ENCODE measurements at regions not wholly inside any gene's neighbourhood (a gene's known extent, or its start where the extent isn't known, plus 50 kb on each side); places are given as distances from the start of the nearest gene placed in this dataset.

- DNase-seq (ENCODE audit: low read depth, low spot score), result peak; percentile 24
These were observed 256.7 kb downstream of the DCDC2C start for GRCh38 chr2:3960106-3960505.

DNA sequence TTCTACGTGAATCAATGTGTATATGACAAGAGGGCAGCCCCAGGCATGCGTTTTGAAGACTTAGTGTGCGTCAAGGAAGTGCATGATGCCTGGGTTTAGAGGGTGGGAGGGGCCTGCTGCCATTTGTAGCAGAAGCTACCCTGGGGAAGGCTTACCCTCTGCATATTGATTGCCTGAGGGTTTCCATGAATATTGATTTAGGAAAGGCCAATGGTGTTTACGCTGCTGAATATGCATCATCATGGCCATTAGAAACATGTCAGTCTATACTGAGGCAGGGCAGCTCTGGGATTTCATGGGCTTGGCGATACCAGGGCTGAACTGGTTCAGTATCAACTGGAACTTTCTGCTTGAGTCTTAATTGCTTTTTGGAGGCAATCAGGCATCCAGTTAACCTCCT is 259.3 kb downstream of the DCDC2C start:
- no peak for DNase-seq (ENCODE audit: low read depth, low spot score)

DNA sequence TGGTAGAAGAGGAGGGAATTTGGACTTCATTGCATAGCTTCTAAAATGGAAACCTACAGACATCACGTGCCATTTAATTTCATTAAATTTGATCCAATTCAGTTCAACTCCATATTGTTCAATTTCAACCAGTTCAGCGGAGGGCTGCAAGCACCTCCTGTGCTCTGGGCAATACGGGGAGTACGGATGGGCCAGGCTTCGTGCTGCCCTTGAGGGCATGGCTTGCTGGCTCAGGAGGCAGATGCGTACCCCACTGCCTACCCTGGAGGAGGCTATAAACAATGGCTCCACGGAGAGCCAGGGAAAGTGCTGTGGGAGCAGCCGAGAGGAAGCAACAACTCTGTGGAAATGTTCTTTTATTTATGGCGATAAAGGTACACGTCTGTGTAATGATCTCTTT is 261.8 kb downstream of the DCDC2C start:
- DNase-seq (ENCODE audit: low read depth, low spot score), result no peak

DNA sequence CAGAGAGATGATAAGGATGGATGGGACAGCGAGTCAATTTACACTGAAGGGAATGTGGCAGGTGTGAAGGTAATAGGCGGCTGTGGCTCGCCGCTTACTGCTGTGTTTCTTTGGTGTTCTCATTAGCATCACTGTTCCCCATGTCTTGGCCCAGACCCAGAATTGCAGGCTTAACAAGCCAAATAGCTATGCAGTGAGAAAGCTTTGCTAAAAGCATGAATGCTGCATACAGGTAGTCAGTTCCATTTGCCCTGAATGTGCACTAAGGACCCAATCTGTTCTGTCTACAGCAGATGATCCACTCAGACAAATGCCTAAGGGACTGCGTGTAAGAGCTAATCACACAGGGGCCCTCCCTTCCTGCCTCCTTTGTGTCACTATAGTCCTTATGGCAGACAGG is 262.6 kb downstream of the DCDC2C start:
- peak; percentile 49 for DNase-seq (ENCODE audit: low read depth, low spot score)

- DNase-seq (ENCODE audit: low read depth, low spot score), result no peak
These were observed 263.1 kb downstream of the DCDC2C start for GRCh38 chr2:3966470-3966869.

DNA sequence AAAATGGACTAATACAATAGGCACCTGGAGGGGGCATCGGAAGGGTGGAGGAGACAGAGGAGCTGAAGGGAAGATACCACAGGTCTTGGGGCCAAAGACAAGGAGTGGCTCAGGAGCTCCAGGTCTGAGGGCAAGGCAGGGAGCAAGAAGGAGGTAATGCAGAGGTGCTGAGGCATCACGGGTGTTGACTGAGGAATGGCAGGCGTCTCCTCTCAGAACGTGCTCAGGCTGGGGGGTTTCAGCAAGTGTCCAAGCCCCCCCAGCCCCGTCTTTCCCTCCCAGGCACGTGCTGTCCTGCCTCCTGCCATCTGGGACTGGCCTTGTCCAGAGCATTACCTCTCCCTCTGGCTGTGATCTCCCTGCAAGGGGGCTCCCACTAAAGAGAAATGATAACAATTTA is 265.4 kb downstream of the DCDC2C start:
- no peak for DNase-seq (ENCODE audit: low read depth, low spot score)

- no peak for DNase-seq (ENCODE audit: low read depth, low spot score)
These were observed 267.6 kb downstream of the DCDC2C start for GRCh38 chr2:3970791-3971651.

DNA sequence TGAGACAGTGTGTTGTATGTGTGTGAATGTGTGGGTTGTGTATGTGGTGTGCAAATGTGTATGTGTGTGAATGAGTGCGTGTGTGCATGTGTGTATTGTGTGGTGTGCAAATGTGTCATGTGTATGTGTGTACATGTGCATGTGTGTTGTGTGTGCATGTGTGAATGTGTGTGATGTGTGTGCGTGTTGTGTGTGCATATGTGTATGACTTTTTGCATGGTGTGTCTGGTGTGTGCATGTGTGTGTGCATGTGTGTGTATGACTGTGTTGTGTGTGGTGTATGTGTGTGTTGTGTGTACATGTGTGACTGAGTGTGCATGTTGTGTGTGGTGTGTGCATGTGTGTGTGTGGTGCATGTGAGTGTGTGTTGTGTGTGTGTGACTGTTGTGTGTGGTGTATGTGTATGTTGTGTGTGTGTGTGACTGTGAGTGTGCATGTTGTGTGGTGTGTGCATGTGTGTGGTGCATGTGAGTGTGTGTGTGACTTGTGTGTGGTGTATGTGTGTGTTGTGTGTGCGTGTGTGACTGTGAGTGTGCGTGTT is 268.3 kb downstream of the DCDC2C start:
- no peak for DNase-seq (ENCODE audit: low read depth, low spot score)

DNA sequence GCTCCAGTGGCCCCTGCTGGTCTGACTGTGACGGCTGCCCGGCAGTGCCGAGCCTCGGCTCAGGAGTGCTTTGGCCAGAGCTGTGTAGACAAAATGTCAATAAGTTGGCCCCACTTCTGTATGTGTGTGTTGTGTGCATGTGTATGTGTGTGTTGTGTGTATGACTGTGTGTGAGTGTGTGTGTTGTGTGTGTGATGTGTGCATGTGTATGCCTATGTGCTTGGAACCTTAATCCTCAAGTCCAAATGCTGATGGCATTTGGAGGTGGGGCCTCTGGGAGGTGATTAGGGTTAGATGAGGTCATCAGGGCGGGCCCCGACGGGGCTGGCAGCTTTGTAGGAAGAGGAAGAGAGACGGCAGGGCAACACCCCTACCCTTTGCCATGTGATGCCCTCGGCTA is 269.0 kb downstream of the DCDC2C start:
- DNase-seq (ENCODE audit: low read depth, low spot score), result no peak

DNA sequence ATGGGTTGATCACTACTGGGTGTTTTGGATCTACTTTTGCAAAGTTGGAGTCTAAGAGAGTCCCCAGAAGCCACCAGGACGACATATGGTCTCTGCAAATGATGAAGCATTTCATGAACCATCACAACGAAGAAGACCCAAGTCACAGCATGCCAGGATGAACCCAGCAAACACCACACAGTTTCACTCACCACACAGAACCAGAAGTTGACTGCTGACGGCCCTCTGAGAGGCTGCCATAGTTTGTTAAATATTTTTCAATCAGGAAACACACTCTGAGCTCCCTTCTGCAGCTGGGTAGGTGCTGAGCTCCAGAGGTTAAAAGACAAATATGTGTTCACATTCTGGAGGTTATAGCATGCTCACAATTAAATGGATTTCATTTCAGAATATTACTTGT is 271.4 kb downstream of the DCDC2C start:
- no peak for DNase-seq (ENCODE audit: low read depth, low spot score)

DNA sequence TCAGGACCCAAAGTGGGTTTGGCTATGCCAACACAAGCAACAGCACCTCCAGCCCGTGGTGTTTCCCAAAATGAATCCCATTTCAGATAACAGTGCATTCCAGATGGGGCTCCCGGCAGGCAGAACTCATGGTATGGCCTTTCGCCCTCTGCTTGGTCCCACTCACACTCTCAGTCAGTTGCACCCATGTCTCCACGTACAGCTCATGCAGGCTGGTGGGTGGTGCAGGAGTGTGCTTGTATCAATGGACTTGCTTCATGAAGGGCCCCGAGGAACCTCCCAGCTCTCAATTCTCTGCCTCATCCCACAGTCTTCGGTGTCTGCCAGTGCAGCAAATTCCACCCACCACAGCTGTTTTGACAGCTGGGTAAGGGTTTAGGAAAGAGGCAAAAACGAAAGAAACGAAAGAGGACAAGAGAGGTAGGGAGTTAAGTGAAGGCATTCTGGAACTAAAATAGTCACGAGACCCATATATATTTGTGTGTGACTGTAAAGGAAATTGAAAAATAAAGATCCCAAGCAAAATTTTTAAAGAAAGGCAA is 278.1 kb downstream of the DCDC2C start:
- no peak for DNase-seq (ENCODE audit: low read depth, low spot score)

- DNase-seq (ENCODE audit: low read depth, low spot score), result no peak
These were observed 278.8 kb downstream of the DCDC2C start for GRCh38 chr2:3982160-3982559.

GRCh38 chr2:3986063-3986462 is 282.7 kb downstream of the DCDC2C start:
- DNase-seq (ENCODE audit: low read depth, low spot score), result no peak

- no peak for DNase-seq (ENCODE audit: low read depth, low spot score)
These were observed 283.3 kb downstream of the DCDC2C start for GRCh38 chr2:3986530-3987258.

GRCh38 chr2:4002841-4003403 is 299.5 kb downstream of the DCDC2C start:
- no peak for DNase-seq (ENCODE audit: low read depth, low spot score)

GRCh38 chr2:4012197-4012596 is 308.8 kb downstream of the DCDC2C start:
- no peak for DNase-seq (ENCODE audit: low read depth, low spot score)

GRCh38 chr2:4018535-4018934 is 315.2 kb downstream of the DCDC2C start:
- DNase-seq (ENCODE audit: low read depth, low spot score), result no peak

DNA sequence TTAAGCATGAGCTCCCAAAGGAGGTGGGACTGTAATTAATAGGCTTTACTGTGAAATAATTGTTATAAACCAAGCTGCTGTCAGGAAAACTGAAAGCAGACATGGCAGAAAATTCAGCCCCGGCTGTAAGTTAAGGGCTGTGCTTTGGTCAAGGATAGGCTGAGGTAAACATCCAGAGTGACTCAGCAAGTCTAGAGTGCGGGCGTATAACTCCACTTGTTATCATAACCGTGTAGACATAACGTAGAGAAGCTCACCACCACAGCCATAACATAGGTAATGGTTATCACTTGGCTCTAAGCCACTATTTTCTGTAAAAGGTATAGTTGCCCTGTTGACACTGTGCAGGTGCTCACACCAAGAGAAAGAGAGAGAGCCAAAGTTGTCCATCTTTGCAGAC is 316.8 kb downstream of the DCDC2C start:
- no peak for DNase-seq (ENCODE audit: low read depth, low spot score)

- no peak for DNase-seq (ENCODE audit: low read depth, low spot score)
These were observed 317.3 kb downstream of the DCDC2C start for GRCh38 chr2:4020649-4021048.

DNA sequence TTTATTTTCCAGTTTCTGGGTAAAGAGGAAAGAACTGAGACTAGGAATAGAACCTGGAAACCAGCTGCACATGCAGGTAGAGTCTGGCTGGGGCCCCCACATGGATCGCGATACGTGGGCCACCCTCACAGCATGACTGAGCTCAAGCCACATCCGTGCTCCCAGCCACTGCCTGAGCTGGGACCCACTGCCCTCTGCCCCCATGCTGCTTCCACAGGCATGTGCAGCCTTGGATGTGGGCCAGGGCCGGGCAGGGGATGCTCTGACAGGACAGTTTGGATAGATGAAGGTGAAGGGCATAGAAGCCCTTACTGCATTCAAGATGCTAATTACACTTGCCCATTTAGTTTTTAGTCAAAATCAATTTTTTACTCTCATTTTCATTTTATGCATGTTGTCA is 321.2 kb downstream of the DCDC2C start:
- no peak for DNase-seq (ENCODE audit: low read depth, low spot score)

- DNase-seq (ENCODE audit: low read depth, low spot score), result no peak
These were observed 325.7 kb downstream of the DCDC2C start for GRCh38 chr2:4029081-4029480.

DNA sequence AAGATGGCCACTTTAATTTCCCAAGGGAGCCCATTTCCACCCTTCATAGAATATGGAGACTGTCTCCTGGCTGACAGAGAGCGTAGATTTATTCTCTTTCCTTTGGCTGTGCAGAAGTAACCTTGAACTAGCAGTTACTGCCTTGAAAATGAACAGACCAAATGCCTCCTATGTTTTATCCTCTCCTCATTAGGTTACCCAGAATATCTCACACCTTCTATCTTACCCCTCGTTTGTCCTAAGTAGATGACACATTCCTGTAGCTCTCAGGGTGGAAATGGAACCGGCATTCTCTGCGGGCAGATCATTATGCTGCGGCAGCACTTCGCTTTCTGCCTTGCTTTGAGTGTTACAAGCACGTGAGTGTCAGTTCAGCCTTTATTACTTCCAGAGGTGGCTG is 336.5 kb downstream of the DCDC2C start:
- no peak for DNase-seq (ENCODE audit: low read depth, low spot score)
